A172 (cell line): ENCODE measurements at regions not wholly inside any gene's neighbourhood (a gene's known extent, or its start where the extent isn't known, plus 50 kb on each side); places are given as distances from the start of the nearest gene placed in this dataset.
"Not testable (repeated sequence)": the region's sequence is repeated elsewhere in the genome, so short reads cannot be mapped to it uniquely, and the experiment has no call there.

Experiments
- DNase-seq: peaks from one replicate; pipeline ENCODE4 v3.0.0-alpha.2; 2015; ENCODE audit warnings: low spot score

- no peak for DNase-seq
Observed at GRCh38 chr20:48126227-48126740, 341.0 kb upstream of the SULF2 start.

- DNase-seq, result no peak
Observed at GRCh38 chr20:48124960-48125359, 339.7 kb upstream of the SULF2 start.

- DNase-seq, result no peak
Observed at GRCh38 chr20:48124181-48124782, 339.0 kb upstream of the SULF2 start.

- no peak for DNase-seq
Observed at GRCh38 chr20:48120120-48120519, 334.8 kb upstream of the SULF2 start.

- not testable (repeated sequence) for DNase-seq
Observed at GRCh38 chr20:48119389-48119788, 334.1 kb upstream of the SULF2 start.

GRCh38 chr20:48115502-48115901 lies 330.2 kb upstream of the SULF2 start:
- DNase-seq, result no peak

- no peak for DNase-seq
Observed at GRCh38 chr20:48107560-48107959, 322.3 kb upstream of the SULF2 start.

- no peak for DNase-seq
Observed at GRCh38 chr20:48106428-48106827, 321.1 kb upstream of the SULF2 start.

- DNase-seq, result no peak
Observed at GRCh38 chr20:48105526-48105925, 320.2 kb upstream of the SULF2 start.

GRCh38 chr20:48102931-48103660 lies 317.8 kb upstream of the SULF2 start:
- no peak for DNase-seq

- no peak for DNase-seq
Observed at GRCh38 chr20:48102076-48102787, 317.0 kb upstream of the SULF2 start.

- no peak for DNase-seq
Observed at GRCh38 chr20:48100483-48100882, 315.2 kb upstream of the SULF2 start.

GRCh38 chr20:48098866-48099265 lies 313.6 kb upstream of the SULF2 start:
- DNase-seq, result no peak

- DNase-seq, result no peak
Observed at GRCh38 chr20:48098099-48098498, 312.8 kb upstream of the SULF2 start.

- no peak for DNase-seq
Observed at GRCh38 chr20:48096957-48097890, 311.9 kb upstream of the SULF2 start.

- DNase-seq, result no peak
Observed at GRCh38 chr20:48096212-48096875, 311.1 kb upstream of the SULF2 start.

GRCh38 chr20:48094944-48095343 lies 309.7 kb upstream of the SULF2 start:
- DNase-seq, result no peak

- no peak for DNase-seq
Observed at GRCh38 chr20:48094196-48094749, 309.0 kb upstream of the SULF2 start.

- DNase-seq, result no peak
Observed at GRCh38 chr20:48092596-48093280, 307.5 kb upstream of the SULF2 start.

GRCh38 chr20:48090784-48091183 lies 305.5 kb upstream of the SULF2 start:
- no peak for DNase-seq
